ENCODE measurements at regions not wholly inside any gene's neighbourhood (a gene's known extent, or its start where the extent isn't known, plus 50 kb on each side); places are given as distances from the start of the nearest gene placed in this dataset.

- TF ChIP-seq CTCF (IDR thresholded peaks at IDR 0.05), result no peak
- H3K36me3 Mint-ChIP-seq, result no peaks in the 10 kb centered on the region
Measured at GRCh38 chr10:42976351-42977031, 100.4 kb upstream of the RET start.

GRCh38 chr10:42977032-42977416 lies 99.8 kb upstream of the RET start:
- Mint-ChIP-seq H3K27ac (no peak overlapping the region), H3K27me3 (ENCODE audit: low read depth in 3 of 3) (peaks cover 0 to 3% (median 0%) of the 10 kb centered on the region in 3 donors), H3K36me3 (no peaks in the 10 kb centered on the region), H3K4me3 (no peak overlapping the region), H3K9me3 (no peaks in the 10 kb centered on the region), H3K4me1 (peaks cover 33% of the 10 kb centered on the region)
- no peak for TF ChIP-seq CTCF (IDR thresholded peaks at IDR 0.05)
- Histone ChIP-seq H3K9me3 (replicated peaks in 1 of 2; ENCODE audit: control insufficient read depth in 1 of 2, insufficient read depth in 1 of 2, low read length in 2 of 2) (no peaks in the 10 kb centered on the region), H3K27me3 (ENCODE audit: control insufficient read depth in 2 of 2, insufficient read depth in 2 of 2, low read length in 2 of 2) (no peaks in the 10 kb centered on the region), H3K4me1 (ENCODE audit: control insufficient read depth in 1 of 2, insufficient read depth in 2 of 2, low read length in 2 of 2) (peaks cover 33 to 38% of the 10 kb centered on the region in 2 donors), H3K36me3 (replicated peaks in 1 of 2; ENCODE audit: control insufficient read depth in 1 of 2, insufficient read depth in 2 of 2, low read length in 2 of 2) (no peaks in the 10 kb centered on the region), H3K9ac (ENCODE audit: insufficient read depth, low read length, poor library complexity, severe bottlenecking) (no peak overlapping the region), H3K4me3 (replicated peaks in 1 of 3; ENCODE audit: low read depth in 2 of 3, low read length in 3 of 3) (no peak overlapping the region), H3K79me2 (ENCODE audit: insufficient read depth, low read length) (no peaks in the 10 kb centered on the region), H4K20me1 (ENCODE audit: insufficient read depth, low read length) (no peaks in the 10 kb centered on the region), H3K27ac (ENCODE audit: low read depth in 1 of 2, low read length in 2 of 2) (no peak overlapping the region), H3K4me2 (replicated peaks; ENCODE audit: extremely low read depth, low read length, poor library complexity, severe bottlenecking) (no peak overlapping the region), H2AFZ (ENCODE audit: insufficient read depth, low read depth, low read length, poor library complexity, severe bottlenecking) (no peak overlapping the region)
- WGBS (ENCODE audit: insufficient coverage), result 85% methylated on average over 4 of the region's 5 CpGs
- intact Hi-C loops (cut with micrococcal nuclease), result no loop called here
- DNase-seq, result no peak

More at GRCh38 chr10:42976351-42977031, 100.4 kb upstream of the RET start:
- Mint-ChIP-seq H3K4me1 (peaks cover 38% of the 10 kb centered on the region), H3K27me3 (ENCODE audit: low read depth in 3 of 3) (peaks cover 0 to 3% (median 0%) of the 10 kb centered on the region in 3 donors), H3K4me3 (no peak overlapping the region), H3K27ac (no peak overlapping the region), H3K9me3 (peaks cover 0 to 2% (median 0%) of the 10 kb centered on the region in 7 donors)
- H3K36me3 ChIP-seq (replicated peaks in 1 of 2; ENCODE audit: control insufficient read depth in 1 of 2, insufficient read depth in 2 of 2, low read length in 2 of 2), result no peaks in the 10 kb centered on the region
- no peak overlapping the region for H3K27ac ChIP-seq (ENCODE audit: low read depth in 1 of 2, low read length in 2 of 2)
- H3K4me3 ChIP-seq (replicated peaks in 1 of 3; ENCODE audit: low read depth in 2 of 3, low read length in 3 of 3), result no peak overlapping the region
- H3K9me3 ChIP-seq (replicated peaks in 1 of 2; ENCODE audit: control insufficient read depth in 1 of 2, insufficient read depth in 1 of 2, low read length in 2 of 2), result no peaks in the 10 kb centered on the region
- H3K9ac ChIP-seq (ENCODE audit: insufficient read depth, low read length, poor library complexity, severe bottlenecking), result no peak overlapping the region
- DNase-seq, result no peak
- no peaks in the 10 kb centered on the region for H3K79me2 ChIP-seq (ENCODE audit: insufficient read depth, low read length)
- peaks cover 34 to 42% of the 10 kb centered on the region in 2 donors for H3K4me1 ChIP-seq (ENCODE audit: control insufficient read depth in 1 of 2, insufficient read depth in 2 of 2, low read length in 2 of 2)
- no peak overlapping the region for H3K4me2 ChIP-seq (replicated peaks; ENCODE audit: extremely low read depth, low read length, poor library complexity, severe bottlenecking)
- H2AFZ ChIP-seq (ENCODE audit: insufficient read depth, low read depth, low read length, poor library complexity, severe bottlenecking), result no peak overlapping the region
- H4K20me1 ChIP-seq (ENCODE audit: insufficient read depth, low read length), result no peaks in the 10 kb centered on the region
- 97% methylated on average over 5 of the region's 7 CpGs for WGBS (ENCODE audit: insufficient coverage)
- intact Hi-C loops (cut with micrococcal nuclease), result no loop called here
- no peaks in the 10 kb centered on the region for H3K27me3 ChIP-seq (ENCODE audit: control insufficient read depth in 2 of 2, insufficient read depth in 2 of 2, low read length in 2 of 2)
